HG03378 (cell line): ENCODE measurements at regions not wholly inside any gene's neighbourhood (a gene's known extent, or its start where the extent isn't known, plus 50 kb on each side); places are given as distances from the start of the nearest gene placed in this dataset.
"Not testable (repeated sequence)": the region's sequence is repeated elsewhere in the genome, so short reads cannot be mapped to it uniquely, and the experiment has no call there.

Source experiments
- ATAC-seq: cut with Tn5 transposase; IDR thresholded peaks from one replicate; pipeline ENCODE4 v1.9.1; 2021; ENCODE audit warnings: mild to moderate bottlenecking, moderate library complexity; ENCODE audit not compliant: unreplicated experiment

- ATAC-seq, result no peak
Measured at GRCh38 chr13:82467626-82468025, 1414.6 kb downstream of the SLITRK1 start.

- ATAC-seq, result not testable (repeated sequence)
Measured at GRCh38 chr13:82459575-82459974, 1422.7 kb downstream of the SLITRK1 start.

DNA sequence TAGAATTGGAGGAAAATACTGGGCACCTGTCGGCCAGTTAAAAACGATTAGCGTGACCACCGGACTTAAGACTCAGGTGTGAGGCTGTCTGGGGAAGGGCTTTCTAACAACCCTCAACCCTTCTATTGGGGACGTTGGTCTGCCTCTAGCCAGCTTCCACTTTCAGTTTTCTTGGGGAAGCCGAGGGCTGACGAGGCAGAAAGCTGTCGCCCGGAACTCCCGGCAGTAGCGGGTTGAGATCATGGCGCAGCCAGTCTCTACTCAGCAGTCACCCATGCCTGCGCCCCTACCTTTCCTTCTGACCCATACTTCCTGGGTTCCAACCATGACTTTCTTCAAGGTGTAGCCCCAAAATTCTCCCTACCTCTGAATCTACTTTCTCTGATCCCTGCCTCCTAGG, 1424.1 kb downstream of the SLITRK1 start:
- no peak for ATAC-seq

GRCh38 chr13:82457548-82457947, 1424.7 kb downstream of the SLITRK1 start:
- not testable (repeated sequence) for ATAC-seq

DNA sequence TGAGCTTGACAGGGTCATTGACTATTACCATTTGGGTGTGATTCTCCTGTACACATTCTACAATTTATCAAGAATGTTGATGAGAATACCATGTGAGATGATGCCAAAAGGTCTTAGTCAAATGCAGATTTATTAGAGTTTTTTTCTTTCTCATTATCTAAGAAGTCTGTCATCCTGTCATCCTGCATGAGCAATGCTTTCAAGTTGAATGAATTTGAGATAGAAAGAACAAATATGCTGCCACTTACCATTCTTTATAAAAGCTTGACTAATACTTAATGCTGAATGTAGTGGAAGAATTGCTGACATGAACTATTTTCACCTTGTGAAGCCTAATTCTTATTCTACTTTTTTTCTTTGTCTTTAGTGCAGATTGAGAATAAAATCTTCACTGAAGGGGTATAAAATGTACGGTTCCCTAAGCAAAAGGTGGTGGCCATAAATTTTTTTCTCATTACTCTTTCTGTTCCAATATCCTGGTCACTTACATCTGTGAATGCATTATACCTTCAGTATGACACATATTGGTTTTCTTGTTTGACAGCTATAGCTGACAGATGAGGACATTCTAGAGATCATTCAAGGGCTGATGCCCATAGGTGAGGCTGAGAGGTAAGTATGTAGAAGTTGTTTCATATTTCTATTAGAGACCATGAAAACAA, 1434.7 kb downstream of the SLITRK1 start:
- no peak for ATAC-seq

- ATAC-seq, result no peak
Measured at GRCh38 chr13:82439159-82439904, 1442.9 kb downstream of the SLITRK1 start.

GRCh38 chr13:82438320-82438719, 1444.0 kb downstream of the SLITRK1 start:
- no peak for ATAC-seq

DNA sequence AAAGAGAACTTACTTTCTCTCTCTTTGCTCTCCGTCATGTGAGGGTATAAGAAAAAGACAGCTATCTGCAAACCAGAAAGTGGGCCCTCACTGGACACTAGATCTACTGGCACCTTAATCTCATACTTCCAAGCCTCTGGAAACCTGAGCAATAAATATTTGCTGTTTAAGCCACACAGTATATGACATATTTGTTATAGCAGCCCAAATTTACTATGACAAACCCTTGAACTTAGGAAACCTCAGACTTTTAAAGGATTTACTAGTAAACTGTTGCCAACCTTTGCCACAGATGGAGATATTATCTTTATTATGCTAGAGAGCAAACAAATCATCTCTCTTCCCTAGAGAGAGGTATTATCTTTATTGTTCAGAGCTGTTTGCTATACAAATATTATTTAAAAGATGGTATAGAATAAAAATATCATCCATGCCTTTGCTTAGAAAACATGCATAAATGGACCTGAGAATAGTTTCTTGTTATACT, 1446.1 kb downstream of the SLITRK1 start:
- ATAC-seq, result no peak

DNA sequence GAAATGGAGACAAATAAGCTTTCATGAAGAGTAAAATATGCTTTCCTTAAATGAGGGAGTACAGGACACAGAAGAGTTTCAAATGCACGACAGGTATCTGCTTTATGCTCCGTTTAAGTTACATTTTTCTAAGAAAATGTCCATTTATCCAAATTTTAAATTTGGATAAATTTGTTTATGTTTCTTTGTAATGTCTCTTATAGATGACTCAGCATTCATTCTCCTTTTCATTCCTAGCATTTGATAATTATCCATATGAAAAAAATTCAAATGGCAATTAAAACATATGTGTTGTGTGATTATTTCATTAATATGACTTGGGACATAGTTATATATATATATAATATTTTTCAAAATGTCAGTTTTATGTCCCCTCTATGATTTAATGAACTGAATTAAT, 1449.3 kb downstream of the SLITRK1 start:
- ATAC-seq, result no peak

DNA sequence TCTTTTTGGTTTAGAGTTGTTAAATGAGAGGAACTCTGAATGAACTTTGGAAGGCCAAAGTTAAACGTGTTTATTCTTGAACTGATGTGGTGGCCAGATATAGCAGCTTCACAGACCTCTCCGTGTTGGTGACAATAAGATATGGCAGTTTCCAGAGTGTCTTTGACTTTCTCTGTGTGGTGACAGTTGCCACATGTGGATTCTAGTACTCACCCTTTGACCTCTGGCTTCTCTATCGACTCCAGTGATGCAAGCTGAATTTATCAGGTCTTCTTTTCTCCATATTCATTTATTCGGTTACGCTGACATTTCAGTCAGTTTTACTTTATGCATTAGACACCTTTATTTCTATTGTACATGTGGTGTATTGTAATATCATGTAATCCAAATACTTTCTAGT, 1469.5 kb downstream of the SLITRK1 start:
- ATAC-seq, result no peak

- ATAC-seq, result no peak
Measured at GRCh38 chr13:82407321-82407720, 1475.0 kb downstream of the SLITRK1 start.

DNA sequence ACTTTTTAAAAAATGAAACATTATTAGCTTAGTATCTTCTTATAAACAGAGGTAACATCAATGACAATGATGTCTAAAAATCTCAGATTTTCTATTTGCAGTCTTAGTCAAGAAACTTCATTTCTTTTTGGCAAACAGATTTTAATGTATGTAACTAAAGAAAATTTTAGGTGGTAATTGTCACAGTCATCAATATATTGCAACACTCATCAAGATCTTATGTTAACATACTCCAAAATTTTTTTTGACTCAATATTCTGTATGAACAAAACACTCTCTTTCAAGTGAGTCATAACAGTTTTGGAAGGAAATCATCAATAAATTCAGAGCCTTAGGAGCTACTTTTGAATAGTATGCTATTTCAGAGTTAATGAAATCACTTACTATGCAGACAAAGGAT, 1507.6 kb downstream of the SLITRK1 start:
- ATAC-seq, result no peak

- no peak for ATAC-seq
Measured at GRCh38 chr13:82370316-82370715, 1512.0 kb downstream of the SLITRK1 start.

DNA sequence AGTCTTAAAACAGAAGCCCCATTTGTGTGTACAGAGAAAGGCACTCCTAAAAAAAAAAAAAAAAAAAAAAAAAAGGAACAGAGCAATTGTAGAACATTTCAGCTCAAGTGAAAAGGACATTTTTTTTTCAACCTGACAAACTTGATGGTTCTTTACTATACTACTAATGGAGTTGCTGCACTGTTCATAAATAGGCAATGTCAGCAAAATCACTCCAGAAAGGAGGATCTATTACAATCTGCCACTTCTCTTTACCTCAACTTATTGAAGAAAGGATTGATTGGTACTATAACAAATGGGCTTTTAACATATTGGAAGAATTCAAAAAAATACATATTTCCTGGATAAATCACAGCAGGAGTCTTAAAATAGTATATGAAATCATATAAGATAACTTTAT, 1517.7 kb downstream of the SLITRK1 start:
- no peak for ATAC-seq

- no peak for ATAC-seq
Measured at GRCh38 chr13:82358284-82358683, 1524.0 kb downstream of the SLITRK1 start.

GRCh38 chr13:82356667-82357410, 1525.4 kb downstream of the SLITRK1 start:
- no peak for ATAC-seq

DNA sequence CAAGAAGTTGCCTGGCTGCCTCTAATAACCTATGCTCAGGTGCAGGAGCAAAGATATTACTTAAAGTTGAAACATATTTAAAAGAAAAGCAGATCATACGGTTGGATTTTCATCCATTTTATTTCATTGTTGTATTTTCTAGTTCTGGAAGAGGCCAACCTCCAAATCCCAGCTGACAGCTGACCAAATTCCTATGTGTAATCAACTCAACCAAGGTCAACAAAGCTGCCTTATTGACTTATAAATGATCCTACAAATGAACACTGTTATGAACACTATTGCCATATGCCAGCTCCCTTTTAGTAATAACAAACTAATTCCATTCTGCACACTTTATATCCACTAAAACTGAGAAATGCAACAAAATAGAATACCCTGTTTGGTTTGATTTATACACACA, 1537.4 kb downstream of the SLITRK1 start:
- no peak for ATAC-seq

DNA sequence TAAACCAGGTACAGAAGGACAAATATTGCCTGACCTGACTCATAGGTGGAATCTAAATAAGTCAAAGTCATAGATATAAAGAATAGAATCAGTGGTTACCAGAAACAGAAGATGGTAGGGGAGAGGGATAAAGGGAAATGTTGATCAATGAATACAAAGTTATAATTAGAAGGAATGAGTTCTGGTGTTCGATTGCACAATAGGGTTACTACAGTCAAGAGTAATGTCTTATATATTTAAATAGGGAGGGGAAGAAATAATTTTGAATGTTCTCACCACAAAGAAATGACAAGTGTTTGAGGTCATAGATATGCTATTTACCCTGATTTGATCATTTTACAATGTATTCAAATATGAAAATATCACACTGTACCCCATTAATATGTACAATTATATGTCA, 1541.2 kb downstream of the SLITRK1 start:
- ATAC-seq, result no peak

- ATAC-seq, result peak; percentile 66
Measured at GRCh38 chr13:82330499-82330898, 1551.8 kb downstream of the SLITRK1 start.

DNA sequence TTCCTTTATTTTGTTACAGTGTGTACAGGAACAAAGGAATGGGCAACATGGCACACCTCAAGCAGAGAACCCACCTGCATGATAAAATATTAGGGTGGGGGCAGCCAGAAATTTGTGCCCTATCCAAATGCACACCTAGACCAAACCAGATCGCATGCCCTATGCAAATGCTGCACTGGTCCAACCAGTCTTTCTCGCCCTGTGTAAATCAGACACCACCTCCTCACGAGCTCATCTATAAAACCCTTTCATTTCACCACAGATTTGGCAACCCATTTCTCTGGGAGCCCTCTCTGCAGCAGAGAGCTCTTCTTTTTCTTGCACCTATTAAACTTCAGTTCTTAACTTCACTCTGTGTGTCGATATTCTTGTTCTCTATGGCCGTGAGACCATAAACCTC, 1559.2 kb downstream of the SLITRK1 start:
- ATAC-seq, result no peak

DNA sequence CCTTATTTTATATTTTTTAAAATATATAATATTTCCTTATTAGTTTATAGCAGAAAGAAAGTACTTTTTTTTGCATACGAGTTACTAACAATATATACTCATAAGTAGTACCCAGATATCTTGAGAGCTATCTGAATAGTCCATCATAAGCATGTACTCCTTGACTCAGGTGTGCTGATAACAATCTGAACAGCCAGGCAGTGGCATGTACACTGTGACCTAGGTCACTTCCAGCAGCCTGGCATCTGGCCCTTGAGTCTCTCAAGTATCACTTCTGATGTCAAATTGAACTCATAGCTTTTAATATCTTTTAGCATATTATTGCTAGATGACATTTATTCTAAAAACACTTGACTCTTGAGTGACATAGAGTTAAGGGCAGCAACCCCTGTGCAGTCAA, 1576.7 kb downstream of the SLITRK1 start:
- no peak for ATAC-seq

- no peak for ATAC-seq
Measured at GRCh38 chr13:82298106-82298505, 1584.2 kb downstream of the SLITRK1 start.
